ENCODE measurements at regions not wholly inside any gene's neighbourhood (a gene's known extent, or its start where the extent isn't known, plus 50 kb on each side); places are given as distances from the start of the nearest gene placed in this dataset.

DNA sequence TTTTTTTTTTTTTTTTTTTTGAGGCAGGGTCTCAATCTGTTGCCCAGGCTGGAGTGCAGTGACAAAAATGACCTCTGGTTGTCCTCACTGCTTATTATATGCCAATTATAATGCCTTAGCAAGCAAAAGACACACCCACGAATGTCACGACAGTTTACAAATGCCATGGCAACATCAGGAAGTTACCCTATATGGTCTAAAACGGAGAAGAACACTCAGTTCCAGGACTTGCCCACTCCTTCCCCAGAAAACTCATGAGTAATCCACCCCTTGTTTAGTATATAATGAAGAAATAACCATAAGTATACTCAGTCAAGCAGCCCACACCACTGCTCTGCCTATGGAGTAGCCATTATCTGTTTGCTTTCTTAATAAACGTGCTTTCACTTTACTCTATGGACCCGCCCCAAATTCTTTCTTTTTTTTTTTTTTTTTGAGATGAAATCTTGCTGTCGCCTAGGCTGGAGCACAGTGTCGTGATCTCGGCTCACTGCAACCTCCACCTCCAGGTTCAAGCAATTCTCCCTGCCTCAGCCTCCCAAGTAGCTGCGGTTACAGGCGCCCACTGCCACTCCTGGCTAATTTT, 106.2 kb downstream of the SMIM20 start:
- peak; percentile 9 for DNase-seq (ENCODE audit: low read depth)

DNA sequence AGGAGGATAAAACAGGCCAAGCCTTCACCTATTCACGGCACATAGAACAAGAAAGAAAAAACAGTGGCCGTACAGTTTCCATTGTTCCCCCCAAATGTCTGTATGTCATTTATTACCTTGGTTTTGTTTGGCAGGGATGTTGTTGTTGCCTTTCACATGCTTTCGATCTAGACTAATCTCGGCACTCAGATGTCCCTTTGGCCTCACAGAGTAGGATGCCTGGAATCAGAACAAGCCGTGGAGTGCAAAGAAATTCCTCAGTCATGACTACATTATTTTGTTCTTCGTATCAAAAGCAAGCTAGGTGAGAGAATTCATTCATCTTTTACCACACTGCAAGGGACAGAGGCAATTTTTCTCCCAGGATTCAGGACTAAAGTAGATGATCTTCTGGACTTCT, 106.9 kb downstream of the SMIM20 start:
- no peak for DNase-seq (ENCODE audit: low read depth)

DNA sequence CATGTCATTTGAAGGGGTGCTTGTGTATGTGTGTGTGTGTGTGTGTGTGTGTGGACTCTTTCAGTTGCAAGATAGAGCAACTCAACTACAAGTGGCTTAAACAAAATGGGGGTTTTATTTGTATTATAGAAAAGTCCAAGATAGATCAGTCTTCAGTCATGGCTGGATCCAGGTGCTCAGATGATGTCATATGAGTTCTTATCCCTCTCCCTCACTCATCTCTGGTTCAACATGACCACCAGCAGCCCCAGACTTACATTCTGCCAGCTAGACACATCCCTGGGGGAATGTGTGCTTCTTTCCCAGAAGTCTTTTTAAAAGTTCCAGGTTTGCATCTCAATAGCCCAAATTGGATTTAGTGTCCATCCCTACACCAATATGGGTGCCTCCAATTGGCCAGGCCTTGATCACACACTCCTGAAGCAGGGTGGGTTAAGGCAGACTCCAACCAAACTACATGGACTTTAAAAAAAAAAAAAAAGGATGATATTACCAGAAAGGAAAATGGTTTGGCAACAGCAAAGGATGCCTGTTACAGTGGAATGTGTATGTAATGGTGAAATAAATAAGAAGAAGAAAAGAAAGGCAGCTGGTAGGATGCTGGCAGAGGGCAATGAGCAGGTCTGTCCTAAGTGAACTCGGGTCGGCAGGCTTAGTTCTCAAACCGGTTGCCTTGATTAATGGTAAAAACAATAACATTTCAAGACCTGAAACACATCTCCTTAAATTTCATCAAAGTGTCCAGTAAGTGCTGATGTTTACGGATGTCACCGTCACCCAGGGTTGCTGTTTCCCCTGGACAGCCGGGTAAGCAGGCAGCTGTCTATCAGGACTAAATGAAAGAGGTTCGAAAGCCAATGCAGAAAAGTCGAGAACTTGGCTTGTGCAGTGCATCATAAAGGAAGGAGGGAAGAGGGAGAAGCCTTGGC, 107.7 kb downstream of the SMIM20 start:
- no peak for DNase-seq (ENCODE audit: low read depth)

DNA sequence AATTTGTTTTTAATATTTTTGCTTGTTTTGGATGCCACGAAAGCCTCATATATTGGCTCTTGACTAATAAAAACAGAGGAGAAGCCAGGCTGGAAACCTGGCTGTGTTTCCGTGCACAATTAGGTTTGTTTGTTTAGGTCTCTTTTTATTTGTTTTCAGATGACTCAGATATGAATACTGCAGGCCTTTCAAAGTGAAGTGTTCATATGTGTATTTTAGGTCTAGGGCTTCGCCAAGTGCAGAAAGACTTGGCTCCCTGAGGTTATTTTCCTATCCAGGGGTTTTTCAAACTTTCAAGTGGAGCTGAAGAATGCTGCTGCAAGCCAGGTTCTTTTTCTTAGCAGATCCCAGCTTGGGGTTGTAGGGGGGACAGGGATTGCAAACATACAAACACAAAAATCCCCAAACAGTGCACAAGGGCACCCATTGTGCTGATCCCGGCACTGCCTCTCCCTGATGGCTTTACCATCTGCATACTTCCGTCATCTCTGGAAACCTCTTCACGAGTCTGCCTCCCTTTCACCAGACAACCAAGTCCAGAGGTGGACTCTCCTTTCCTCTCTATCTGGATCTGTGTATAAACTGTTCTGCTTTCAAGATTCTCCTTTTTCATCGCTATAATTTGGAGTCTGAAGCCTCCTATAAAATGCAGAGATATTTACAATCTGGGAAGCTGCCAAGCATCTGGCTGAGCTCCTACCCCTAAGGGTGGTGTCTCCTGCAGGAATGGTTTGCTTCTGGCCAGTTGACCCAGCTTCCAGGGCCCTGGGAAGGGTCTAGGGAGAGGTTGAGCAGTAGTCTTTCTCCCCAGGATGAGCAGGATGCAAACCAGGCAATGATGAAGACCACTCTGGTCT, 108.6 kb downstream of the SMIM20 start:
- no peak for DNase-seq (ENCODE audit: low read depth)

DNA sequence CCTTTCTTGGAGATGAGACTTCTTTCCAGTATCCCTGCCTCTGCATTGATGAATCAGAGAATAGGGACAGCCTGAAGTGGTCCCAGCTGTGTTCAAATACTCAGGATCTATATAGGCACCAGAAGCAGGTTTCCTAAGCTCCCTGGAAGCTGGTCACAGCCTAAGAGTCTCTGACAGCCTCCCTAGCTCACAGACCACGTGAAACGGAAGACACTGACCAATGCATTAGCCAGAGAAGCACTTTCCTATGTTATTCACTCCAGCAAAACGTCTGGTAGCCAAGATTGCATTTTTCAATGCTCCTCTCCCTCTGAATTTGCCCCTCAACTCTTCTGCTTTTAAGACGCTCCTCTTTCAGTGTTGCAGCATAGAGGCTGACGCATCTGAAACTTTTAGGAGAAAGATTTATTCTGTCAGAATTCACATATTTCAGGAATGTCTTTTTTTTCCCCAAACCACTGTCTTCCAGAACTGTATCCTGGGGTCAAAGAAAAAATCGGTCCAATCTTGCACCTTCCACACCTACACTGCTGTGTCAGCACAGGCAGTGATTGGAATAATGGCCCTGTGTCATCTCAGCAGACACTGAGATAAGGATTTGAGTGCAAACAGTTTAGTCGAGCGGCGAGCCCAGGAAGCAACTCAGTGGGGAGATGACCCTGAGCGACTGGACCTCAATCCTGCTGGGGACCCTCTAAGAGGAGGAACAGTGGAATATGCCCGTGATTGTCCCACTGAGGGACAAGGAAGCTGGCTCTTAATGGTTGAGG, 109.4 kb downstream of the SMIM20 start:
- DNase-seq (ENCODE audit: low read depth): no peak

DNA sequence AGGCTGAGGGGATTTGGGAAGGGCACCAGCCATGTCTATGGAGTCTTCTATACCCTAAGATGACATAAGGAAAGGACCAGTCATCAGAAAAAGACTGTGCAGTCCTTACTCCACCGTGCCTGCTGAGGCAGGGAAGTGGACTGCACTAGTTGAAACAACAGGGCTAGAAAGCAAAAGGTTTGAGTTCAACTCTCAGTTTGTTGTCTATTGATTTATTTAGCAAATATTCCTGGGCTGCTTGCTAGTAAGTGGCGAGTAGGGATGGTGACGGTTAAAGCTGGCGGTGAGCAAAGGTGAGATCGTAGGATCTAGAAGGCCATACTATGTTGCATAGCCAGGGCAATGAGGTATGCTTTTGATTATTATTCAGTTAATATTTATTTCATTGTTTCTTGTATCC, 110.1 kb downstream of the SMIM20 start:
- DNase-seq (ENCODE audit: low read depth): no peak

DNA sequence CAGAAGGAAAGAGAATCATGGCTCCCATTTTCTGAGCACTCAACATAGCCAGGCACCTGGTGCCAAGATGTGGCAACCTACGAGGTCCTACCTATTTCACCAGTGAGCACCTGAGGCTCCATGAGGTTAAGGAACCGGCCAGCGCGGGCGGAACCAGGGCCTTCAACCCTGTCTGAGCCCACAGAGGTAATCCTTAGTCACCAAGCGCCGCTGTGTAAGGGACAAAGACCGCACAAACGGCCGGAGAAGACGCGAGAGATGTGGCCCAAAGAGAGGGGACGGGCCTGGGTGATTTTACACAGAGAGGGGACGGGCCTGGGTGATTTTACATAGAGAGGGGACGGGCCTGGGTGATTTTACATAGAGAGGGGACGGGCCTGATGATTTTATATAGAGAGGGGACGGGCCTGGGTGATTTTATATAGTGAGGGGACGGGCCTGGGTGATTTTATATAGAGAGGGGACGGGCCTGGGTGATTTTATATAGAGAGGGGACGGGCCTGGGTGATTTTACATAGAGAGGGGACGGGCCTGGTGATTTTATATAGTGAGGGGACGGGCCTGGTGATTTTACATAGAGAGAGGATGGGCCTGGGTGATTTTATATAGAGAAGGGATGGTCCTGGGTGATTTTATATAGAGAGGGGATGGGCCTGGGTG, 114.2 kb downstream of the SMIM20 start:
- DNase-seq (ENCODE audit: low read depth): no peak

DNA sequence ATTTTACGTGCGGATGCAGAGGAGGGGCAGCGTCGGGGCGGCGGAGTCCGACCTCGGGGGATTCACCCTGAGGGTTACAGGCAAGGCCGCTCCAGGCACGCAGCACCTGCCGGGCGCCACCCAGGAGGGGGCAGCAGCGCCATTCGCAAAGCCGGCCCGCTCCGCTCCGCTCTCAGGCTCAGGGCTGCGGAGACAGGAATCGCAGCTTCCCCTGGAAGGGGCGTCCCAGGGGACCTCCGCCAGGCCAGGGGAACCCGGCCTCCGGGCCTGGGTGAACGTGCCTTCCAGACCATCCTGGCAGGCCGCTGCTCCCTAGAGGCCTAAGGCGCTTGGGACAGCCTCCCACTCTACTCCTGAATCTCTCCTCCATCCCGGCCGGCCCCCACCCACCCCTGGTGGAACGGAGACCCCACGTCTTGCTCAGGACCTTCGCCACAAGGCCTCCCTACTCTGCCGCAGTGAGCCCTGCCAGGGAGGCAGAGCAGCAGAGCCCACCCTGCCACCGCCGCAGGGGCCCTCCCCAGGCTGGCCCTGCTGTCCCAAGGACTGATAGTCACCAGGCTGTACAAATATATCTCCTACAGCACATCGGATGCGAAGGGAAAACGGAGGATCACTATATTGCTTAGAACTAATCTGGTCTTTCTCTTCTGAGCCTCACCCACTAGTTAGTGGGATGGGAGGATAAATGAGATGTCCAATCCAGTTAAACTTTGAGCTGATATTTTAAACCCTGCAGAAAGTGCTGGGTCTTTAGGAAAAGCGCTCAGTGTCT, 115.0 kb downstream of the SMIM20 start:
- peak; percentile 74 for DNase-seq (ENCODE audit: low read depth)

DNA sequence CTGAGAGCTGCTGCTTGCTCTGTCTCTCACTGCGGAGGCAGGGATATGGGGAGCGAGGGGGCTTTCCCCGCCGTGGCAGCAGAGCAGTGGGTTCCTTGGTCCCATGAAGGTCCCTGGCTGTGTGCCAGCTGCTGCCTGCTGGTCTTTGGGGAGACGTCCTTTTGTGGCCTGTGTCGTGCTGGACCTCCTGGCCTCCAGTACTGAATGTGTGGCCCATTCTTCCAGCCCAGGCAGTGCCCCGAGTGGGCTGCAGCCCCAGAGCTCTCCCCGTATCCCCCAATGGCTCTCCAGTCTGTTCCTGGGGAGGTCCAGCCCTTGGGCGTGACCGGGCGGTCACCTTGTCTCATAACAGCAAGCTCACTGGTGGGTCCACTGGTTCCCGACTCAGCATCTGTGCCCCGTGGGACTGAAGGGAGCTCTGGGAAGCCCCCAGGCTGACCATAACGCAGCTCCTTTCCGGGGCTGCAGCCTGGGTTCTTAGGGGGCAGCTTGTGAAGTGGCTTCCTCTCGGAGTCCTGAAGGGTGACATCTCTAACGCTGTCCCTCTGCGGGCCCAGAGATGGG, 115.6 kb downstream of the SMIM20 start:
- DNase-seq (ENCODE audit: low read depth): no peak

DNA sequence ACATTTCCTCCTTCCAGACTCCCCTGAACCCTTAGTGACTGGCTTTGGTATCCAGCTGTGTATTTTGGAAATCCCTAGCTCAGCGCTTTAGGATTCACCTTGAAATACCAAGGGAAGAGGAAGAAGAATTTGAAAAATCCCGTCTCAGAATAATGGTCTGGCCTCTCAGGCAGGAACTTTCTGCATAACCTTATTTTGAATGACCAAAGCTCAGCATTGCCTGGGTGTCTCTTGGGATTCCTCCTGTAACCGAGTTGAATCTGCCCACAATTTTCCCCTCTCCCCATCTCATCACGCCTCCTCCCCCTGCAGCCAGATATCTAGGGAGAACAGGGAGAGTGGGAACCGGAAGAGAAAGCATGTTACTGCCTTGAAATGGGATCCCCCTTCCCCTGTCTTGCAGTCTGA, 116.2 kb downstream of the SMIM20 start:
- no peak for DNase-seq (ENCODE audit: low read depth)

DNA sequence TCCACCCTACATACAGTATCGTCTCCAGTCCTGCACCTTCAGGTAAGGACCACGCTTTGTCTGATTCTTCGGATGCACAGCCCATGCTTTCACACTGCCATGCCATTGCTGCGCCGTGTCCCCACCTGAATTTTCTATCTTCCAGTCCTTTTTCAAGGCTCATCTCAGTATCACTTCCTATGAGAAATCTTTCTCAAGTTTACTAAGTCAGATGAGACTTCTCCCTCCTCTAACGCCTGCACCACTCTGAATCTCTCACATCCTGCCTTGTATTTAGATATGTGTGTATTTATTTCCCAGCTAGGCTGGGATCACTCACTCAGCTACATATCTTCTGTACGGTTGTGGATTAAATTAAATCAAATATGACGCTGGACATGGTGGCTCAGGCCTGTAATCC, 116.8 kb downstream of the SMIM20 start:
- no peak for DNase-seq (ENCODE audit: low read depth)

DNA sequence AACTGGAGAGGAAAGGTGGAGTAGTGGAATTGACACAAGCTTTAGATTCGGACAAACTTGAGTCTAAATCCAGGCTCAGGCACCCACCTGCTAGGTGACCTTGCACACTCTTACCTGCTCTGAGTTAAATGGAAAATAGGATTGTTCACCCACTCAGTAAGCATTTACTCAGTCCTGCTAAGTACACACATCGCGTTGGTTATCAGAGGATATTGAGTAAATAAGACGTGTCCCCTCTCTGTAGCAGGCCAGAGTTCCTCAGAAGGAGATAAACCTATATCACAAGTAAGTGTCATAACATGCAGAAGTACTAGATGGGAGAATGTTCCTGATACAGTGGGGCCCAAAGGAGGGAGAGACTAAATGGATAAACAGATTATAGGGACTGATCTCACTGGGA, 117.7 kb downstream of the SMIM20 start:
- no peak for DNase-seq (ENCODE audit: low read depth)

DNA sequence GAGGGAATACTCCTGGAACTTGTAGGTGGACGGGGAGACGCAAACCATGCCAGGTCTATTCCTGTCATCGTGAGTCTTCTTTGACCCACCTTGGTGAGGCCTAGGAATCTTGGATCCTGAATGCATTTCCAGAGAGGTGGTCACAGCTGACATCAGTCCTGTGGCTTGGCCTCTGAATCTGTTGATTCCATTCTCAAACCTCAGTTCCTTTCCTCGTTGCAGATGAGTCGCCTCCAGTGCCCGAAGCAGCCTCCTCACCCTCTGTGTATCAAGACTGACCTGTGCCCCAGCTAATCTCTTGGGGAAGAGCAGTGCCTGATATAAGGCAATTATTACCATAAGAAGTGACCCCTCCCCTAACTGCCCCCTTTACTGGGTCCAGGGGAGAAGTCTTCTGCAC, 118.1 kb downstream of the SMIM20 start:
- no peak for DNase-seq (ENCODE audit: low read depth)

DNA sequence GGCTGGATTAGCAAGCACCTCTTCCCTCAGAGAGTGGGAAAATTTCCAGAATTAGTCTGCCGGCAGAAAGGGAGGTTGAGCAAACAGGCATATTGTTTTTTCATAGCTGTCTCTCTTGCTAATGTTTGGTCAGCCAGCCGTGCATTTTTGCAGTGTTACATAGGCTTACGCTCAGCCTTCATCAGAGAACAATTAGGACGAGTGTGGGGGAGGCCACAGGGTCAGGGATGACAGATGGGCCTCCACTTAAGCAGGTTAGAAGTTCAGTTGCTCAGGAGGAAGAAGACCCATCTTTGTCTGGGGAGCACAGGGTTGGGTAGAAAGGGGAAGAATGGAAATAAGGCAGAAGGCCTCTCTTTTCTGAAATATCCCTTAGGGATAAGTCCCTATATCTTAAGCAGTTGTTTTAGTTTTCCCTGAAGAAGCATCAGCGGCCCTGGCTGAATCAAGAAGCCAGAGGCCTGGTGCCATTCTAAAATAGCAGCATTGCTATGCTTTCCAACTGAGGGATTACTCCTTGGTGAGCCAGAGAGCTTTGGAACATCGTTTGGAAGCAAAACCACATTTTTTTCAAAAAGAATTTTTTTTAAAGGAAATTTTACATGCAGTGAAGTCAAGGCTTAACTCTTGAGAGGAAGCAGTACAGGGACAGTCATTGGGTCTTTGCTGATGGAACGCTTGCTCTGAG, 118.8 kb downstream of the SMIM20 start:
- no peak for DNase-seq (ENCODE audit: low read depth)

DNA sequence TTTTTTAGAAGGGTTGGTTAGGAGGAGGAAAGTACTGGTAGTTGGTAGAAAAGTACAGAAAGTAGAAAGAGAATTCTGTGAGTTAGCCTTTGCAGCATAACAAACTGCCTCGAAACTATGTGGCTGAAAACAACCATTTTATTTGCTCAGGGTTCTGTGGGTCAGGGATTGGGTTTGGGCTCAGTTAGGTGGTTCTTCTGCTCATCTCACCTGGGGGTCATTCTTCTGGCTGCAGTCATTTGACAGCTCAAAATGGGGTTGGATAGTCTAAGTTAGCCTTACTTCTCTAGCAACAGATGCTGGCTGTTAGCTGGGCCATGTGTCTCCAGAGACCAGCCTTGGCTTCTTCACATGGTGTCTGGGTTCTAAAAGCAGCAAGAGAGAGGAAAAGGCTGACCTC, 119.4 kb downstream of the SMIM20 start:
- DNase-seq (ENCODE audit: low read depth): no peak

DNA sequence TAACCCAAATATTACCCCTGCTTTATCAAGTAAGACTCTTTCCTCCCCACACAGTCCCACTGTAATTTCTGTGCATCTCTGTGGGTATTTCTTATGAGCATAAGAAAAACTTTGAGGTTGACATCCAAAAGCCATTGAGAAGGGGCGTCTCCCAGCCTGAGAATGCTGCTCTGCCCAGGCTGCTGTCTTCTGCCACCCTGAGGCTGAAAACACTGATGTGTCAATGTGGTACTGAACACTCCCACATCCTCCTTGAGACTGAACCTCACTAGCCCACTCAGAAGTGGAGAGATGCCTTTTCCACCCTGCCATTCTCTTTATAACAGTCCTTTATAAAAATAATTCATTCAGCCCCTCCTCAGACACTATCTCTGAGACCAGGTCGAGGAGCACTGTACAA, 120.8 kb downstream of the SMIM20 start:
- no peak for DNase-seq (ENCODE audit: low read depth)

DNA sequence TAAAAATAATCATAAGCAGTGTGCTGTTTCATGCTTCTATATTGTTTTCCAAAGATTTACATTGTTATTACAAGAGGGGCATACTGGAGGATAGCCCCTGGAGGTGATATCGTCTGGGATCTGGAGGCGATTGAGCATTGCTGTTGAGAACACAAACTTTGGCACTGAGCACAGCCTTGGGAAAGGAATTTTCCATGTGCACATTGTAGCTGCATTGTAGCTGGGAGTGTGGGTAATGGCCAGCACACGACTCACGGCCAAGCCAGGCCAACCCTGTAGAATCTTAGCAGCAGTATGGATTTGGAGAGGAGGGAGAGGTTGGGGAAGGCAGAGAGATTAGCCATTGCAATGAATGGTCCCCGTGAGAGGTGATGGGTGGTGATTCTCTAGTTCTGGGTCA, 121.9 kb downstream of the SMIM20 start:
- no peak for DNase-seq (ENCODE audit: low read depth)

DNA sequence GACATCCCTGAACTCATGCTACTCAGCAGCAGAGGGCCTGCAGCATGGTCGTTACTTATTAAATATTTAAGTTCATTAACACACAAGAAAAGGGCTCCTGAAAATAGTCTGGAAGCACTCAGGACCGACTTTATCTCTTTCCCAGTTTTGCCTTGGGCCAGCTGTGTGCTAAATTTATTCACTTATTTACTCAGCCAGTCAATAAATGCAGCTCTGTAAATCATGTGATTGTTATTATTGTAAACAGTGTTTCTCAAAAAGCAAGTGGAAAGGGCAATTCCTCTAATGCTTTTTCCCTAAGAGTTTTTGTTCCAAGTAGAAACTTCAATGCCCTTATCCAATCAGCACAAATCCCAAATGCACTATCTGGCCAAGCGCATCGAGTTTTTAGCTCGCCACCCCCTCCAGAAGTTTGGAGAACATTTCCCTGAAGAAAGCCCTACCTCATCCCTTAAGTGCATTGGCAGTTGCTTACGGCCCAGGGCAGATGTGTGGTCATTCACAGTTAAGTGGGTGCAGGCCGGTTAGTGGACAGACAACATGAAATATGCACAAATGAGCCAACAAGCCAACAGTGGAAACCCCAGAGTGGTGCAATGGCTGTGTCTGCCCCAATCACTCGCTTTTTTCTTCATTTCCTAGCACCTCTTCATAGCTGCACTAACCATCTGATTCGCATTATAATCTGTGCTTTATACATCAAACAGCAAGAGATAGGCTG, 125.8 kb downstream of the SMIM20 start:
- DNase-seq (ENCODE audit: low read depth): no peak

DNA sequence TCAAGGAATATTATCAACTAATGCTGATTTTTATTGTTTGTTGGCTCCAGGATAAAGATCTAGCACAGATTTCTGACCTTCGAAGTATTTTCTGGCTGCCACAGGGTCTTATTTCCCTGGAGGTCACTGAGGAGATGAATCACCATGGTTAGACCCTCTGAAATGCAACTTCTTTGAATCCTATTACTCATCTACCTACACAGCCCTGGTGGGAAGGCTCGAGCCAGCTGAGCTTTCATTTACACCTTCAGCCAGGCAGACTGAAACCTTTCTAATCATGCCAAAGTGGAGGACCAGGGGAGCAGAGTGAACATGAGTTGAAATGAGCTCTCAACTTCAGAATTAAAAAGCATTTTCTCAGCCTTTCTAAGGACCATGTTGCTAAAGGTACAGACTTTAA, 130.5 kb downstream of the SMIM20 start:
- no peak for DNase-seq (ENCODE audit: low read depth)

All from activated T-cell treated with anti-CD3 and anti-CD28 coated beads for 24 hours (primary cell).